ENCODE measurements at regions not wholly inside any gene's neighbourhood (a gene's known extent, or its start where the extent isn't known, plus 50 kb on each side); places are given as distances from the start of the nearest gene placed in this dataset.

DNA sequence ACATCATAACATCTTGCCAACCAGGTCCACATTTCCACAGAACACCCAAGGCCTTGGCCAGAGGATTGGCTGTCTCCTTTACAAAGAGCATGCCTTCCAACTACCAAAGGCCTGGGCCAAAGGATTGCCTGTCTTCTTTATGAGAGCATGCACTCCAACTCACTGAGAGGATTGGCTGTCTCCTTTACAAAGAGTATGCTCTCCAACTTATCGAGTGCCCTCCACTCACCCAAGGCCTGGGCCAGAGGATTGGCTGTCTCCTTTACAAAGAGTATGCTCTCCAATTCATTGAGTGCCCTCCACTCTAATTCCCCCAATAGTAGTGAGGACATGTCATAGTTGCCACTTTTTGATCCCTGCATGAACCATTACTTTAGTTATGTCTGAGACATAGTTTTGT lies 79.9 kb upstream of the TAS2R1 start:
- Histone ChIP-seq H3K9me3 (no peaks in the 10 kb centered on the region), H3K4me1 (no peaks in the 10 kb centered on the region), H3K27me3 (ENCODE audit: low read depth) (no peaks in the 10 kb centered on the region), H3K4me3 (no peak overlapping the region), H3K36me3 (replicated peaks) (no peaks in the 10 kb centered on the region)
- in situ Hi-C loops (cut with MboI; ENCODE audit: low sequenced_read_pairs) = no loop called here
- no peak for DNase-seq (ENCODE audit: low spot score in 2 of 2)

DNA sequence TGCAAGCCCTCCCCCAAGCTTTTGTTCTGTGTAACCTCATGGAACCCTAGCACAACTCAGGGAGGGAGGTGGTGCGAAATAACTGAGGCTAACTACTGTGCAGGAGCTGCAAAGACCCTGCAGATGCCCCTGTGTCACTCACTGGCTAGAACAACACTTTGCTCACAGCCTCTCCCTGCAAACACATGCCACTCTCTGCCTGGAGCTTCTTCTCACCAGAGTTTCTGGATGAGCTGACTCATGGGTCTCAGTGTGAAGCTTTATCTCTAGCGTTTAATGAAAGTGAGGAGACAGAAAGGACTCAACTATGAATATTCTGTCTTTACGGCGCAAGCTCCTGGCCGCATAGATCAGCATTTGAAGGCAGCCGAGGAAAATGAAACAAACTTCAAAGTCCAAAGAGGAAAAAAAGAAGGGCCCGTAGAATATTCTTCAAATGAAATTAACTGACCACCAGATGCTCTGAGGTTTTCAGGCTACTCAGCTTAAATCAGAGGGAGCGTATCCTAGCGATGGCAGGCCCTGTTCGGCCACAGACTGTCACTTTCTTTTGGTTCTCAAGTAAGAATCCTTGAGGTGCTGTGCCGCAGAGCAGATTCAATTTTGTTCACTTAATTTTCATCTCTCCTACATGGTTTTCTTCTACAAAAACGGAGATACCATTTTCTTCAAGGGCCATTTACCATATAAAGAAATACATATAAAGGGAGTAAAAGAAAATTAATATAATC lies 77.7 kb upstream of the TAS2R1 start:
- in situ Hi-C loops (cut with MboI; ENCODE audit: low sequenced_read_pairs) = no loop called here

DNA sequence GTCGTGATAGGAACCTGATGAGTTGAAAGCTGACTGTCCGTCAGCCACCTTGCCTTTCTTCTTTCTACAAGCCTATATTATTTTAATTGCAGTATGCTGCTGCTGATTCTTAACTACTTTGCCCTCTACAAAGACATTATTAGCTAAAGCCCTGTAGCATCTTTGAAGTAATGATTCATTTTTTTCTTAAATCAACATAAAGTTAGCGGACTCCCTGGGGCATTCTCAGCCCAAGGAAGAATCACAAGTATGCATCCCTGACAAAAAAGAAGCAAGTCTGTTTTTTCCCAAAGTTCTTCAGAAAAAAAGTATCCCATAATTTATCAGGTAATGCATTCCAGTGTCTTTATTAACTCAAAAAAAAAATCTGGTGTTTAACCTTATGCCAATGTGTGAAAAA lies 69.5 kb upstream of the TAS2R1 start:
- Histone ChIP-seq H3K27me3 (ENCODE audit: low read depth) (no peaks in the 10 kb centered on the region), H3K9me3 (no peaks in the 10 kb centered on the region), H3K4me1 (no peaks in the 10 kb centered on the region), H3K36me3 (replicated peaks) (no peaks in the 10 kb centered on the region), H3K4me3 (no peak overlapping the region)
- no peak for DNase-seq (ENCODE audit: low spot score in 2 of 2)
- in situ Hi-C loops (cut with MboI; ENCODE audit: low sequenced_read_pairs) = no loop called here

More for the DNA sequence above, 77.7 kb upstream of the TAS2R1 start:
- Histone ChIP-seq H3K4me3 (no peak overlapping the region), H3K36me3 (replicated peaks) (no peaks in the 10 kb centered on the region), H3K4me1 (no peaks in the 10 kb centered on the region), H3K9me3 (no peaks in the 10 kb centered on the region), H3K27me3 (ENCODE audit: low read depth) (no peaks in the 10 kb centered on the region)
- DNase-seq (ENCODE audit: low spot score in 2 of 2) = no peak

DNA sequence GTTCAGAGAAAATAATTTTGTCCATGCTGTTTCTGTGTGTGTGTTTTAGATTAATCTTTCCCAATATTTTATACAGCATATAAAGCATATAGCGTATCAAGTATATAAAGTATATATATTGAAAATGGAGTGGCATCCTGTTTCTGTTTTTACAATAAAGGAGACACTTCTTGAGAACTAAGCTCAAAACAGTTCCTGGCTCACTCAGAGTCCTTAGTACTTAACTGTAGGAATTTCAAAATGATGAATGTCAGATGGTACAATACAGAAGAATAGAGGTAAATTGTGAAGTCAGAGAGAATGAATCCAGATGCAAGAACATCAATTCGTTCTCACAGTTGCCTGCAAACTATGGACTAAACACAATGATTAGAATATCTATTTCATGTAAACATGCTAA lies 68.7 kb upstream of the TAS2R1 start:
- H3K9me3 ChIP-seq = no peaks in the 10 kb centered on the region
- no peaks in the 10 kb centered on the region for H3K4me1 ChIP-seq
- DNase-seq (ENCODE audit: low spot score in 2 of 2) = no peak
- H3K27me3 ChIP-seq (ENCODE audit: low read depth) = no peaks in the 10 kb centered on the region
- in situ Hi-C loops (cut with MboI; ENCODE audit: low sequenced_read_pairs) = no loop called here
- no peaks in the 10 kb centered on the region for H3K36me3 ChIP-seq (replicated peaks)
- H3K4me3 ChIP-seq = no peak overlapping the region

DNA sequence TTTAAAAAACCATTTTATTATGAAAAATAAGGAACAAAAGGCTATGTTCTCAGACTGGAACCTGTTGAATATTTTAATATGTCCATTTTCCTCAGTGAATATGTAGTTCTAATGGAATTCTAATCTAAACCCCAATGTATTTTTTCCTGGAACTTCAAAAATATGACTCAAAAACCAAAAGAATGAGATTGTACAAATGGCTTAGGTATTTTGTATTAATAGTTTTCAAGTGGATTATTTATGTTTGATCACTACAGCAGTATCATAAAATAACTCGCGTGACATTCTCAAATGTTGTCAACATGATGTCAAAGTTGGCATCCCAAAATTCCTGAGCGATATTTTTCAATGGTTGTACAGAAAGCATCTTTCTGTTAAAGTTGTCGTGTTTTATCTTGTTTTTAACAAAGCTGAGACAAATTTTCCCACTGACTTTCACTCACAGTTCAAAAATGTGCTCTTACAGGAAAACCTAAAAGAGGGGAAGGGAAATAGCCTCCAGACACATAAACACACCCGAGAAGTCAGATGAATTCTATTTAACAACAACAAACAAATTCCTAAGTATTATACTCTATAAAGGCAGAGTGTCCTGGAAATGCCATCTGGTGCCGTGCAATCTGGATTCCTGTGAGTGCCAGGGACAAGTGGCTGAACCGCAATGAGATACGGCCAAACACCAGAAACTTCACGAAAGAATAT lies 68.1 kb upstream of the TAS2R1 start:
- H3K4me1 ChIP-seq = no peaks in the 10 kb centered on the region
- in situ Hi-C loops (cut with MboI; ENCODE audit: low sequenced_read_pairs) = no loop called here
- H3K27me3 ChIP-seq (ENCODE audit: low read depth) = no peaks in the 10 kb centered on the region
- H3K4me3 ChIP-seq = no peak overlapping the region
- no peaks in the 10 kb centered on the region for H3K36me3 ChIP-seq (replicated peaks)
- no peaks in the 10 kb centered on the region for H3K9me3 ChIP-seq
- DNase-seq (ENCODE audit: low spot score in 2 of 2) = no peak

DNA sequence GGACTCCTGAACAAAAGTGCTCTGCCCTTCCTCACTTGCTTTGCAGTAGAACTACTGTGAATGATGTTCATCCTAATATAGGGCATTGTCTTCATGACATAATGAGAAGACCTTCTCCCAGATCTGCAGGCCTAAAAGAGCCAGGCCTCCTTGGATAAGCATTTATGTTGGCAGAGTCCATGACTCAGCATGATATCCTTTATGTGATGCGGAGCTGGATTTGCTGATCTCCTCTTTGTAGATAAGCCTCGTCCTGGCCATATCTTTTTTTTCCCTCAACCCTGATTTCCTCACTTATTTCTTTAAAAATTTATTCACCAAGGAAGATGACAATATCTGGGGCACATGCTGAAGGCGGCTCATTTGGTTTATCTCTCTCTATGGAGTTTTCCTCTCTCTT lies 62.4 kb upstream of the TAS2R1 start:
- in situ Hi-C loops (cut with MboI; ENCODE audit: low sequenced_read_pairs) = no loop called here
- no peak for DNase-seq (ENCODE audit: low spot score in 2 of 2)
- Histone ChIP-seq H3K9me3 (no peaks in the 10 kb centered on the region), H3K4me1 (no peaks in the 10 kb centered on the region), H3K4me3 (no peak overlapping the region), H3K36me3 (replicated peaks) (no peaks in the 10 kb centered on the region), H3K27me3 (ENCODE audit: low read depth) (no peaks in the 10 kb centered on the region)

DNA sequence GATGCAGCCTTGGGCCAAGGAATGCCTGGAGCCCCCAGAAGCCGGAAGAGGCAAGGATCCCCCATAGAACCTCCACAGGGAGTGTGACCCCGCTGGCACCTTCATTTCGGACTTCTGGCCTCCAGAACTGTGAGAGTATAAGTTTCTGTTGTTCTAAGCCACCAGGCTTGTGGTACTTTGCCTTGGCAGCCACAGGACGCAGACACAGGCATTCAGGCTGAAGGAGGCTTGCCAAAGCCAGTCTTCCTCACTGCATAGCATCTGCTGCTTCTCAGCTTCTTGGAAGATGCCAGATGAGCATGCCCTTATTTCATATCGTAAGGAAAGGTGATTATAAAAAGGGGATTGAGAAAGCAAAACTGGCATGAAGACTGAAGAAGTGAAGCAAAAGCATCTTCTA lies 61.1 kb upstream of the TAS2R1 start:
- H3K4me3 ChIP-seq = no peak overlapping the region
- H3K4me1 ChIP-seq = no peaks in the 10 kb centered on the region
- in situ Hi-C loops (cut with MboI; ENCODE audit: low sequenced_read_pairs) = no loop called here
- no peaks in the 10 kb centered on the region for H3K9me3 ChIP-seq
- H3K27me3 ChIP-seq (ENCODE audit: low read depth) = no peaks in the 10 kb centered on the region
- no peaks in the 10 kb centered on the region for H3K36me3 ChIP-seq (replicated peaks)
- DNase-seq (ENCODE audit: low spot score in 2 of 2) = no peak

DNA sequence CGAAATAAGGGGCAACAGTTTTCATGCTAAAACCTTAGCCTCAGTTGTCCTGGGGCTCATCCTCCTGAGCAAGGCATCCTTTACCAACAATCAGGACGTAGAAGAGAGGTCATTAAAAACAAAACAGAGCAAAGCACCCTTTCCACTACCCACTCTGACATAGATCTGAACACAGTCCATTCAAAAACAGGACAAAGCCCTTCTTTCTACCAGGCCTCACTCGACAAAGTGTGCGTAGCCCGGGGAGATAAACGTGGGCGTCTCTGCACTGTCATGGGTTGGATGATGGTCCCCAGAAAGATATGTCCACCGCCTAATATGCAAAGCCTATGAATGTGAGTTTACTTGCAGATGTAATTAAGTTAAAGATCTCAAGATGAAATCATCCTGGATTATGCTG lies 60.6 kb upstream of the TAS2R1 start:
- H3K4me3 ChIP-seq = no peak overlapping the region
- H3K9me3 ChIP-seq = no peaks in the 10 kb centered on the region
- H3K36me3 ChIP-seq (replicated peaks) = no peaks in the 10 kb centered on the region
- no peaks in the 10 kb centered on the region for H3K27me3 ChIP-seq (ENCODE audit: low read depth)
- in situ Hi-C loops (cut with MboI; ENCODE audit: low sequenced_read_pairs) = no loop called here
- DNase-seq (ENCODE audit: low spot score in 2 of 2) = no peak
- H3K4me1 ChIP-seq = no peaks in the 10 kb centered on the region

DNA sequence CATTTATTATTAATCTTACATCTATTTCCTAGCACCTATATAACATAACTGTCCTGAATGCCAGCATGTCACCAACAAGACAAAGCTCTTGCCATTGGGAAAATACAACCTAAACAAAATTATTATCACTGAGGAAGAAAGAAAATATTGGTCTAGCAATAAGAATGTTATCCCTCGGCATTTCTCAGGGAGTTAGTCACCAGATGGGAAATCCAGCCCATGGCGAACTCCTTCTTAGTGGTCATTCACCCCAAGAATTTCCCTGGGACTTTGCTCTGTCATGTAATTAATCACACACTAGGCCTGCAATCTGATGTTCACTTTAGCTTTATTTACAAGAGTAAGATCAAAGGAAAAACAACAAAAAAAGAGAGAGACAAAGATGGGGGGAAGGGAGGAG lies 56.1 kb upstream of the TAS2R1 start:
- Histone ChIP-seq H3K36me3 (replicated peaks) (no peaks in the 10 kb centered on the region), H3K4me1 (no peaks in the 10 kb centered on the region), H3K27me3 (ENCODE audit: low read depth) (no peaks in the 10 kb centered on the region), H3K9me3 (no peaks in the 10 kb centered on the region), H3K4me3 (no peak overlapping the region)
- in situ Hi-C loops (cut with MboI; ENCODE audit: low sequenced_read_pairs) = no loop called here
- no peak for DNase-seq (ENCODE audit: low spot score in 2 of 2)

DNA sequence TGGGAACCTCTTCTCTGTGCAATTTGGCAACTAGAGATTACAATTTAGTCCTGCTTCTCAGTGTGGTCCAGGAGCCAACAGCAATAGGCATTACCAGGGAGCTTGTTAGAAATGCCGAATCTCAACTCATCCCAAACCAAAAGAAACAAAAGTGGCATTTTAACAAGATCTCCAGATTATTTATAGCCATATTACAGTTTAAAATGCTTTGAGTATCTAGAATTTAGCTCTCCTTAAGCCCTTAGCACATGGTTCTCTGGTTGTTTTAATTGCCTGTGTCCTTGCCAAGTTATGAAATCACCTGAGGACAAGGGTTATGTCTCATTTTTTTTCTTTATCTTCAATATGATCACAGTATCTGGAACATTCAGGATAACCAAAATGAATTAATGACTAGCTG lies 51.6 kb upstream of the TAS2R1 start:
- in situ Hi-C loops (cut with MboI; ENCODE audit: low sequenced_read_pairs) = no loop called here
- DNase-seq (ENCODE audit: low spot score in 2 of 2) = no peak

More for the DNA sequence above, 51.6 kb upstream of the TAS2R1 start:
- no peak overlapping the region for H3K4me3 ChIP-seq
- H3K4me1 ChIP-seq = no peaks in the 10 kb centered on the region
- H3K36me3 ChIP-seq (replicated peaks) = no peaks in the 10 kb centered on the region
- no peaks in the 10 kb centered on the region for H3K27me3 ChIP-seq (ENCODE audit: low read depth)
- no peaks in the 10 kb centered on the region for H3K9me3 ChIP-seq

Data from HAP-1 (cell line).